ENCODE measurements at regions not wholly inside any gene's neighbourhood (a gene's known extent, or its start where the extent isn't known, plus 50 kb on each side); places are given as distances from the start of the nearest gene placed in this dataset.

GRCh38 chr13:54033323-54033861 is 1004.8 kb downstream of the OLFM4 start:
- TF ChIP-seq CTCF (conservative IDR thresholded peaks at IDR 0.05; ENCODE audit: low read depth, low read length) = no peak
- no peak for TF ChIP-seq EZH2 (IDR thresholded peaks at IDR 0.05; ENCODE audit: borderline replicate concordance, low read depth, low read length, poor library complexity, severe bottlenecking)
